ENCODE measurements at regions not wholly inside any gene's neighbourhood (a gene's known extent, or its start where the extent isn't known, plus 50 kb on each side); places are given as distances from the start of the nearest gene placed in this dataset.

DNA sequence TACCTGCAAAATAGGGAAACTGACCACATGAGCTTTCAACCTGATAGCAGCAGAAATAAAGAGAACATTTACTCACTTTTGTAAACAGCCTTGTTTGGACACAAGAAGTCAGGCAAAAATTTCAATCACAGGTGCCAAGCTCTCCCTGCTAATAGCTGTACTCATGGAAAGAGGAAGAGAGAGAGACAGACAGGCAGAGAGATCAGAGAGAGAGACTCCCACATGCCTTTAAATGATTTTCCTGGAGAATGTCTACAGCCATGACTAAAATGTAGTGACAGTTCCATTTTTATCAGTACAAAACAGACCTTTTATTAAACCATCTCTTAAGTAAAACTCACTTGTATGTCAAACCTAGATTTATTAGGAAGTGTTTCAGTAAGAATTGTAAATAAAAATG, 752.9 kb downstream of the TRAM1L1 start:
- TF ChIP-seq, protein P1, sequence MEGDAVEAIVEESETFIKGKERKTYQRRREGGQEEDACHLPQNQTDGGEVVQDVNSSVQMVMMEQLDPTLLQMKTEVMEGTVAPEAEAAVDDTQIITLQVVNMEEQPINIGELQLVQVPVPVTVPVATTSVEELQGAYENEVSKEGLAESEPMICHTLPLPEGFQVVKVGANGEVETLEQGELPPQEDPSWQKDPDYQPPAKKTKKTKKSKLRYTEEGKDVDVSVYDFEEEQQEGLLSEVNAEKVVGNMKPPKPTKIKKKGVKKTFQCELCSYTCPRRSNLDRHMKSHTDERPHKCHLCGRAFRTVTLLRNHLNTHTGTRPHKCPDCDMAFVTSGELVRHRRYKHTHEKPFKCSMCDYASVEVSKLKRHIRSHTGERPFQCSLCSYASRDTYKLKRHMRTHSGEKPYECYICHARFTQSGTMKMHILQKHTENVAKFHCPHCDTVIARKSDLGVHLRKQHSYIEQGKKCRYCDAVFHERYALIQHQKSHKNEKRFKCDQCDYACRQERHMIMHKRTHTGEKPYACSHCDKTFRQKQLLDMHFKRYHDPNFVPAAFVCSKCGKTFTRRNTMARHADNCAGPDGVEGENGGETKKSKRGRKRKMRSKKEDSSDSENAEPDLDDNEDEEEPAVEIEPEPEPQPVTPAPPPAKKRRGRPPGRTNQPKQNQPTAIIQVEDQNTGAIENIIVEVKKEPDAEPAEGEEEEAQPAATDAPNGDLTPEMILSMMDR (IDR thresholded peaks at IDR 0.05; ENCODE audit: insufficient read depth in 1 of 2, low read depth in 1 of 2, low read length in 1 of 2, severe bottlenecking in 1 of 2, unreplicated experiment in 1 of 2): no peak
- Histone ChIP-seq H3K4me3 (ENCODE audit: low read depth, low read length) (no peak overlapping the region), H3K36me3 (ENCODE audit: control insufficient read depth, insufficient read depth, low read length) (no peaks in the 10 kb centered on the region), H3K9me3 (no peaks in the 10 kb centered on the region), H3K27me3 (replicated peaks; ENCODE audit: control insufficient read depth, insufficient read depth, low read length) (no peaks in the 10 kb centered on the region), H3K4me1 (no peaks in the 10 kb centered on the region)
- ChIA-PET POLR2A (no interaction called here), CTCF (interaction anchor here (0.5 kb wide), 1 partner anchor 211 kb away, joined by 3 read pairs; no protein-coding TSS in a partner anchor)
- H3K27me3 Mint-ChIP-seq (ENCODE audit: insufficient read depth, unreplicated experiment): no peaks in the 10 kb centered on the region
- intact Hi-C loops (cut with micrococcal nuclease; ENCODE audit: unreplicated experiment): no loop called here
- DNase-seq: no peak
- no peaks in the 10 kb centered on the region for H3K36me3 Mint-ChIP-seq (ENCODE audit: insufficient read depth, unreplicated experiment)
- no peaks in the 10 kb centered on the region for H3K4me1 Mint-ChIP-seq (ENCODE audit: low read depth, unreplicated experiment)
- H3K27ac Mint-ChIP-seq (ENCODE audit: unreplicated experiment): no peak overlapping the region
- no TSS peak for BruUV-seq (replicated peaks)
- no peaks in the 10 kb centered on the region for H3K9me3 Mint-ChIP-seq (ENCODE audit: unreplicated experiment)
- H3K4me3 Mint-ChIP-seq (ENCODE audit: unreplicated experiment): no peak overlapping the region

DNA sequence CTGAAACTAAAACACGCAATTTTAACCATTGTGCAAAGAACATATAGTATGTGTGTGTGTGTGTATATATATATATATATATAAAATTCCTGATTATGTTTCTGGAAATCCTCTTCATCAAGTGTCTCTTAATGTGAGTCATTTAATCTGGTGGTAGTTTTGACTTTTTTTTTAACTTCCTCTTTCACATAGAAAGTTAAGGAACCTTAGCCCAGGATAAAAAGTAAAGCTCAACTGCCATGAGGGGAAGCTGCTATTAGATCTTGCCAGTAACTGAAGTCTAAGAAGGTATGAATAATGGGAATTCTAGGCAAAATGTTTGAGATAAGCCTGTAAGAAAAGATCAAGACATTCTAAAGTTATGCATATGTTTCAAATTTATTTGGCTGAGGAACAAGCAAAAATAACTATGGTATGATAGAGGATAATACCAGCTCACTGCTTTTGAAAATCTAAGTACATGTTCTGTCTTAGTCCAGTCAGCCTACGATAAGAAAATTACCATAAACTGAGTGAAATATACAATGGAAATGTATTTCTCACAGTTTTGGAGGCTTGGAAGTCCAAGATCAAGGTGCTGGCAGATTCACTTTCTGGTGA, 757.0 kb downstream of the TRAM1L1 start:
- DNase-seq: no peak
- Mint-ChIP-seq H3K4me3 (ENCODE audit: unreplicated experiment) (no peak overlapping the region), H3K4me1 (ENCODE audit: low read depth, unreplicated experiment) (no peaks in the 10 kb centered on the region), H3K9me3 (ENCODE audit: unreplicated experiment) (no peaks in the 10 kb centered on the region), H3K27ac (ENCODE audit: unreplicated experiment) (no peak overlapping the region), H3K27me3 (ENCODE audit: insufficient read depth, unreplicated experiment) (no peaks in the 10 kb centered on the region), H3K36me3 (ENCODE audit: insufficient read depth, unreplicated experiment) (no peaks in the 10 kb centered on the region)
- no peaks in the 10 kb centered on the region for H3K4me1 ChIP-seq
- no peak overlapping the region for H3K4me3 ChIP-seq (ENCODE audit: low read depth, low read length)
- H3K27me3 ChIP-seq (replicated peaks; ENCODE audit: control insufficient read depth, insufficient read depth, low read length): no peaks in the 10 kb centered on the region
- intact Hi-C loops (cut with micrococcal nuclease; ENCODE audit: unreplicated experiment): no loop called here
- no peaks in the 10 kb centered on the region for H3K9me3 ChIP-seq
- ChIA-PET POLR2A (no interaction called here), CTCF (no interaction called here)
- TF ChIP-seq, protein P1 (IDR thresholded peaks at IDR 0.05; ENCODE audit: insufficient read depth in 1 of 2, low read depth in 1 of 2, low read length in 1 of 2, severe bottlenecking in 1 of 2, unreplicated experiment in 1 of 2): no peak
- no TSS peak for BruUV-seq (replicated peaks)
- no peaks in the 10 kb centered on the region for H3K36me3 ChIP-seq (ENCODE audit: control insufficient read depth, insufficient read depth, low read length)

- ChIA-PET POLR2A (no interaction called here), CTCF (no interaction called here)
- Histone ChIP-seq H3K27me3 (replicated peaks; ENCODE audit: control insufficient read depth, insufficient read depth, low read length) (no peaks in the 10 kb centered on the region), H3K4me3 (ENCODE audit: low read depth, low read length) (no peak overlapping the region), H3K36me3 (ENCODE audit: control insufficient read depth, insufficient read depth, low read length) (no peaks in the 10 kb centered on the region), H3K4me1 (no peaks in the 10 kb centered on the region), H3K9me3 (no peaks in the 10 kb centered on the region)
- Mint-ChIP-seq H3K27me3 (ENCODE audit: insufficient read depth, unreplicated experiment) (no peaks in the 10 kb centered on the region), H3K36me3 (ENCODE audit: insufficient read depth, unreplicated experiment) (no peaks in the 10 kb centered on the region), H3K9me3 (ENCODE audit: unreplicated experiment) (no peaks in the 10 kb centered on the region), H3K27ac (ENCODE audit: unreplicated experiment) (no peak overlapping the region), H3K4me3 (ENCODE audit: unreplicated experiment) (no peak overlapping the region), H3K4me1 (ENCODE audit: low read depth, unreplicated experiment) (no peaks in the 10 kb centered on the region)
- TF ChIP-seq, protein P1 (IDR thresholded peaks at IDR 0.05; ENCODE audit: insufficient read depth in 1 of 2, low read depth in 1 of 2, low read length in 1 of 2, severe bottlenecking in 1 of 2, unreplicated experiment in 1 of 2): no peak
- intact Hi-C loops (cut with micrococcal nuclease; ENCODE audit: unreplicated experiment): no loop called here
- no TSS peak for BruUV-seq (replicated peaks)
- no peak for DNase-seq
These were observed 761.8 kb downstream of the TRAM1L1 start for GRCh38 chr4:116323606-116324005.
